MM.1S (cell line): ENCODE measurements at regions not wholly inside any gene's neighbourhood (a gene's known extent, or its start where the extent isn't known, plus 50 kb on each side); places are given as distances from the start of the nearest gene placed in this dataset.
A peak's percentile ranks its signal among the peaks of the same experiment; 100 is the strongest.

ENCODE experiments used
- DNase-seq: peaks from one replicate; pipeline ENCODE4 v3.0.0-alpha.2; 2015
- H2AFZ ChIP-seq: fragments of 300-600 bp; sonication (generic); 2 replicates; pipeline ENCODE4 v1.6.0; 2016; ENCODE audit warnings: antibody characterized with exemption, low read length
- H3F3A ChIP-seq: fragments of 300-600 bp; sonication (generic); 2 replicates; pipeline ENCODE4 v1.6.1; 2016; ENCODE audit warnings: mild to moderate bottlenecking, antibody characterized with exemption, low read length, moderate library complexity, mixed read lengths; ENCODE audit not compliant: insufficient read depth
- H3K27ac ChIP-seq: fragments of 300-600 bp; sonication (generic); 2 replicates; pipeline ENCODE4 v1.5.1; 2016; ENCODE audit warnings: mild to moderate bottlenecking, low read length
- H3K27me3 ChIP-seq: fragments of 300-600 bp; sonication (generic); replicated peaks from 2 replicates; pipeline ENCODE4 v1.6.0; 2016; ENCODE audit warnings: low read length; ENCODE audit not compliant: insufficient read depth
- H3K36me3 ChIP-seq: fragments of 300-600 bp; sonication (generic); replicated peaks from 2 replicates; pipeline ENCODE4 v1.6.1; 2016; ENCODE audit warnings: mild to moderate bottlenecking, low read length, mixed read lengths; ENCODE audit not compliant: insufficient read depth
- H3K4me1 ChIP-seq: fragments of 300-600 bp; sonication (generic); 2 replicates; pipeline ENCODE4 v1.6.1; 2016; ENCODE audit warnings: low read length, mixed read lengths
- H3K4me2 ChIP-seq: fragments of 300-600 bp; sonication (generic); 2 replicates; pipeline ENCODE4 v1.6.0; 2016; ENCODE audit warnings: low read depth, low read length
- H3K4me3 ChIP-seq: fragments of 300-600 bp; sonication (generic); 2 replicates; pipeline ENCODE4 v1.5.1; 2016; ENCODE audit warnings: low read length, mixed read lengths
- H3K79me2 ChIP-seq: fragments of 300-600 bp; sonication (generic); 2 replicates; pipeline ENCODE4 v1.6.1; 2016; ENCODE audit warnings: mixed run types, low read length, mixed read lengths
- H3K9ac ChIP-seq: fragments of 300-600 bp; sonication (generic); 2 replicates; pipeline ENCODE4 v1.6.1; 2016; ENCODE audit warnings: low read length, mixed read lengths
- H3K9me2 ChIP-seq: fragments of 300-600 bp; sonication (generic); replicated peaks from 2 replicates; pipeline ENCODE4 v1.6.1; 2016; ENCODE audit warnings: mild to moderate bottlenecking, low read length, mixed read lengths; ENCODE audit not compliant: insufficient read depth
- H3K9me3 ChIP-seq: fragments of 300-600 bp; sonication (generic); replicated peaks from 2 replicates; pipeline ENCODE4 v1.6.1; 2016; ENCODE audit warnings: mild to moderate bottlenecking, low read length, mixed read lengths; ENCODE audit not compliant: insufficient read depth
- H4K20me1 ChIP-seq: fragments of 300-600 bp; sonication (generic); 2 replicates; pipeline ENCODE4 v1.6.1; 2016; ENCODE audit warnings: mild to moderate bottlenecking, low read length, moderate library complexity, mixed read lengths; ENCODE audit not compliant: insufficient read depth
- EZH2 ChIP-seq: fragments of 300-600 bp; sonication (generic); optimal IDR thresholded peaks from 2 replicates; pipeline ENCODE3; 2017; ENCODE audit warnings: low read depth, mild to moderate bottlenecking, antibody characterized with exemption, low read length, mixed read lengths
- EZH2phosphoT487 ChIP-seq: fragments of 300-600 bp; sonication (generic); IDR thresholded peaks from 2 replicates; pipeline ENCODE4 v1.6.1; 2018; ENCODE audit warnings: antibody characterized with exemption, low read length
- TF ChIP-seq, protein P1 (sequence below): fragments of 300-600 bp; sonication (generic); IDR thresholded peaks from 2 replicates; pipeline ENCODE4 v1.5.1; 2016; ENCODE audit warnings: antibody characterized with exemption, low read length, mixed read lengths

DNA sequence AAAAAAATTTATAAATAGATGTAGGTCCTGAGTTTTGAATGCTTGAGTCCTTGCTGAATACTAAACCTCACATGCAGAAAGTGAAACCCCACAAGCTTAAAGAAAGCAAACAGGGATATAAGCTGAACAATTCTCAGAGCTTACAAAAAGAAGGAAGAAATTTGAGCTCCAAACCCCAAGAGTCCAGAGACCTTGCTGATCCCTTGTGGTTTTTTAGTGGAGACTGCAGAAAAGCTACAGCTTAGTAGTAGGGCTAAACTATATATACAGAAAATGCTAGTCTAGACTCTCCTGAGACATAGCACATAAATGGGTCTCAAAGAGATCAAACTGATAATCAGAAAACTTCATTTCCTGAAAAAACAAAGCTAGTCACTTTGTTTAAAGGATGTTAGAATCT, 1548.1 kb upstream of the ZEB2 start:
- Histone ChIP-seq H3F3A (peaks cover 7% of the 10 kb centered on the region; the same call in 1 of the 2 replicates), H3K36me3 (no peaks in the 10 kb centered on the region), H4K20me1 (no peaks in the 10 kb centered on the region), H3K79me2 (no peaks in the 10 kb centered on the region), H3K4me2 (peak overlapping the region; percentile 13; the same call in 1 of the 2 replicates), H3K27ac (peak overlapping the region; percentile 23; the same call in 1 of the 2 replicates), H3K27me3 (no peaks in the 10 kb centered on the region), H3K9ac (no peak overlapping the region), H3K4me1 (peaks cover 11% of the 10 kb centered on the region), H3K9me2 (no peaks in the 10 kb centered on the region), H2AFZ (no peak overlapping the region), H3K9me3 (no peaks in the 10 kb centered on the region; the same call in 1 of the 2 replicates), H3K4me3 (no peak overlapping the region)
- peak; percentile 38 for DNase-seq
- no peak for TF ChIP-seq EZH2
- no peak for TF ChIP-seq EZH2phosphoT487
- TF ChIP-seq, protein P1, sequence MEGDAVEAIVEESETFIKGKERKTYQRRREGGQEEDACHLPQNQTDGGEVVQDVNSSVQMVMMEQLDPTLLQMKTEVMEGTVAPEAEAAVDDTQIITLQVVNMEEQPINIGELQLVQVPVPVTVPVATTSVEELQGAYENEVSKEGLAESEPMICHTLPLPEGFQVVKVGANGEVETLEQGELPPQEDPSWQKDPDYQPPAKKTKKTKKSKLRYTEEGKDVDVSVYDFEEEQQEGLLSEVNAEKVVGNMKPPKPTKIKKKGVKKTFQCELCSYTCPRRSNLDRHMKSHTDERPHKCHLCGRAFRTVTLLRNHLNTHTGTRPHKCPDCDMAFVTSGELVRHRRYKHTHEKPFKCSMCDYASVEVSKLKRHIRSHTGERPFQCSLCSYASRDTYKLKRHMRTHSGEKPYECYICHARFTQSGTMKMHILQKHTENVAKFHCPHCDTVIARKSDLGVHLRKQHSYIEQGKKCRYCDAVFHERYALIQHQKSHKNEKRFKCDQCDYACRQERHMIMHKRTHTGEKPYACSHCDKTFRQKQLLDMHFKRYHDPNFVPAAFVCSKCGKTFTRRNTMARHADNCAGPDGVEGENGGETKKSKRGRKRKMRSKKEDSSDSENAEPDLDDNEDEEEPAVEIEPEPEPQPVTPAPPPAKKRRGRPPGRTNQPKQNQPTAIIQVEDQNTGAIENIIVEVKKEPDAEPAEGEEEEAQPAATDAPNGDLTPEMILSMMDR = no peak

DNA sequence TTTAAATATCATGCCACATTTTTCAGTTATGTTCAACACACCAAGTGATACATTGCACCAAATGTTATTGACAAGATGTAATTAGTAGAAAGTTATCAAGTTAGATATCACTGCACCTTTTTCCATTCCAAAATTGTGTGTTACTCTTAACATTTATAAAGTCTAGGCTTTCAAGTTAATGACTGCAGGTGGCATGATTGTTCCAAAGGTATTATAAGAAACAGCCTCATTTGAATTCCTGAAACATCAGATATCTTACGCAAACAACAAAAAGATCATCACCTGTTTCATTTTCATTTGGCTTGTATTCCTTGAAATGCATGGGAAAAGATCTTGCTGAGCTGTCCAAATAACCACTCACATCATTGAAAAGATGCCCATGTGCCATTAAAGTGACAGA, 1528.2 kb upstream of the ZEB2 start:
- Histone ChIP-seq H3K9me3 (no peaks in the 10 kb centered on the region), H3F3A (no peaks in the 10 kb centered on the region), H3K4me2 (no peak overlapping the region), H3K79me2 (no peaks in the 10 kb centered on the region), H3K9ac (no peak overlapping the region), H4K20me1 (no peaks in the 10 kb centered on the region), H3K36me3 (no peaks in the 10 kb centered on the region), H3K4me1 (no peaks in the 10 kb centered on the region), H3K27ac (no peak overlapping the region), H3K4me3 (no peak overlapping the region), H3K9me2 (no peaks in the 10 kb centered on the region), H2AFZ (no peak overlapping the region), H3K27me3 (no peaks in the 10 kb centered on the region)
- no peak for DNase-seq
- TF ChIP-seq, protein P1 = no peak
- TF ChIP-seq EZH2phosphoT487 (no peak), EZH2 (no peak)

DNA sequence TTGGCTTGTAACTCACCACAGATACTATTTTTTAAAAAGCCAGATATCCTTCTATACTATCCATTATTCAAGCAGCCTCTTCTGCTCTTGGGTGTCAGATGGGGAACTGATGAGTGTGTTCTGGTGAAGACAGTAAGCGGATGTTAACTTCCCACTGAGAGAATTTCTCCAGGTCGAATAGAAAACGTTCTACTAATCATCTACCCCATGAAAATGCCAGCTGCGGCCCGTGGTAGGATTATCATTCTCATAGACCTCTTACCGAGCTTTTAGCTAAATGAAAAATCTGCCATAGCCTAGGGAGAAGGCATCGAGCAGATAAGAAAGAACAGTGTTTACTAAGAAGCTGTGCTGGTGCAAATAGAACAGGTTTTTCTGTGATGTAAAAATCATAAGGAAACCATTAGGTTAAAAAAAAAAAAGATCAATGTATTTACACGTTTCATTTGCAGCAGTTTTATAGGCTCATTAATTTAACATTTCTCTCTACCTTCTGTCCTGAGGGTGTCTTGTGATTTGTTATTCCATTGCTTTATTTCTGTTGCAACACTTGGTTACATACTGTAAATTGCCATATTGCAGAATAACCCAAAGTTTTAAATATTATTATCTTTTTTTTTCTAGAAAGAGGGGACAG, 1521.5 kb upstream of the ZEB2 start:
- no peak overlapping the region for H2AFZ ChIP-seq
- no peaks in the 10 kb centered on the region for H3K27me3 ChIP-seq
- no peaks in the 10 kb centered on the region for H3K79me2 ChIP-seq
- no peak overlapping the region for H3K27ac ChIP-seq
- TF ChIP-seq EZH2phosphoT487 (no peak), EZH2 (no peak)
- TF ChIP-seq, protein P1 = no peak
- H3K9ac ChIP-seq = no peak overlapping the region
- H4K20me1 ChIP-seq = no peaks in the 10 kb centered on the region
- no peak overlapping the region for H3K4me3 ChIP-seq
- no peaks in the 10 kb centered on the region for H3F3A ChIP-seq
- no peak overlapping the region for H3K4me2 ChIP-seq
- no peaks in the 10 kb centered on the region for H3K9me3 ChIP-seq
- no peak for DNase-seq
- no peaks in the 10 kb centered on the region for H3K9me2 ChIP-seq
- H3K4me1 ChIP-seq = no peaks in the 10 kb centered on the region
- H3K36me3 ChIP-seq = no peaks in the 10 kb centered on the region
